Mucosa of descending colon (tissue), 3 donors: ENCODE measurements at regions not wholly inside any gene's neighbourhood (a gene's known extent, or its start where the extent isn't known, plus 50 kb on each side); places are given as distances from the start of the nearest gene placed in this dataset.
"Not testable (repeated sequence)": the region's sequence is repeated elsewhere in the genome, so short reads cannot be mapped to it uniquely, and the experiment has no call there.

ENCODE experiments used
- ATAC-seq: fragments of 200-7000 bp; cut with Tn5 transposase; one replicate; pipeline ENCODE4 v1.9.1; 2020; ENCODE audit warnings: mild to moderate bottlenecking, moderate library complexity
- DNase-seq, 3 donors: peaks; one replicate each; pipeline ENCODE4 v3.0.0-alpha.2; 2020
- H3K36me3 ChIP-seq: fragments of 200-600 bp; one replicate; pipeline ENCODE4 v1.8.0; 2021; ENCODE audit warnings: low read depth, mild to moderate bottlenecking
- H3K4me1 ChIP-seq: fragments of 200-600 bp; one replicate; pipeline ENCODE4 v1.8.0; 2021; ENCODE audit warnings: low read depth, mild to moderate bottlenecking
- H3K4me3 ChIP-seq: fragments of 200-600 bp; one replicate; pipeline ENCODE4 v1.8.0; 2021; ENCODE audit warnings: mild to moderate bottlenecking
- H3K9me3 ChIP-seq: fragments of 200-600 bp; one replicate; pipeline ENCODE4 v1.8.0; 2021; ENCODE audit warnings: mild to moderate bottlenecking
- intact Hi-C, 2 donors: fragments of 100-400 bp; cut with DNase I in 1 of 2; cut with micrococcal nuclease in 1 of 2; formaldehyde crosslinking; loops; one replicate each; pipeline versions ENCODE4 v1.11.0 to v1.11.1; 2022; cut with DNase I, micrococcal nuclease
- TF ChIP-seq, protein P1 (sequence below): fragments of 200-600 bp; IDR thresholded peaks from one replicate; pipeline ENCODE4 v1.8.0; 2022; ENCODE audit warnings: antibody characterized with exemption, mild to moderate bottlenecking
- donor health status: DM: no; HTN: no; CAD: no; lungs with moderate emphysema.
- donor health status: DM: no; HTN: no; CAD: no.
- donor health status: DM: no; HTN: yes; CAD: no.

DNA sequence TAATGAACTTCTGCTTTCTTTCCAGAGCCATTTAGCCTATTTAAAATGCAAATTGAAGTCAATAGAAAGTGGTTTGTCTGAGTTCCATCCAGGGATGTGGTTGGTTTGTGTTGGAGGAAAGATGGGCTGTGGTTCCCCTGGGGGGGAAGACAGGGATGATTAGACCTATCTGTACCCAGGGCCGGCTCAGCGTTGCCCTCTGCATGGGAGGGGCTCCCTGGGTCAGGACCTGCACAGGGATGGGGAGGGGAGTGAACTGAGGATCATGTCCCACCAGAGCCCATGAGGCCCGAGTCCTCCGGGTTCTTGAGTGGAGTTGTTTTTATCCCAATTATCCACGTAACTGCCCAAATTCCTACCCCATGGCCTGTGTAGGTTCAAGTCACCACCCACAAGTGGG is 76.9 kb upstream of the SFSWAP start:
- DNase-seq (no peak), ATAC-seq (no peak)
- TF ChIP-seq, protein P1, sequence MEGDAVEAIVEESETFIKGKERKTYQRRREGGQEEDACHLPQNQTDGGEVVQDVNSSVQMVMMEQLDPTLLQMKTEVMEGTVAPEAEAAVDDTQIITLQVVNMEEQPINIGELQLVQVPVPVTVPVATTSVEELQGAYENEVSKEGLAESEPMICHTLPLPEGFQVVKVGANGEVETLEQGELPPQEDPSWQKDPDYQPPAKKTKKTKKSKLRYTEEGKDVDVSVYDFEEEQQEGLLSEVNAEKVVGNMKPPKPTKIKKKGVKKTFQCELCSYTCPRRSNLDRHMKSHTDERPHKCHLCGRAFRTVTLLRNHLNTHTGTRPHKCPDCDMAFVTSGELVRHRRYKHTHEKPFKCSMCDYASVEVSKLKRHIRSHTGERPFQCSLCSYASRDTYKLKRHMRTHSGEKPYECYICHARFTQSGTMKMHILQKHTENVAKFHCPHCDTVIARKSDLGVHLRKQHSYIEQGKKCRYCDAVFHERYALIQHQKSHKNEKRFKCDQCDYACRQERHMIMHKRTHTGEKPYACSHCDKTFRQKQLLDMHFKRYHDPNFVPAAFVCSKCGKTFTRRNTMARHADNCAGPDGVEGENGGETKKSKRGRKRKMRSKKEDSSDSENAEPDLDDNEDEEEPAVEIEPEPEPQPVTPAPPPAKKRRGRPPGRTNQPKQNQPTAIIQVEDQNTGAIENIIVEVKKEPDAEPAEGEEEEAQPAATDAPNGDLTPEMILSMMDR: no peak
- H3K36me3 ChIP-seq: no peaks in the 10 kb centered on the region
- intact Hi-C loops: no loop called here
- no peaks in the 10 kb centered on the region for H3K9me3 ChIP-seq
- H3K4me3 ChIP-seq: no peak overlapping the region
- H3K4me1 ChIP-seq: no peaks in the 10 kb centered on the region

DNA sequence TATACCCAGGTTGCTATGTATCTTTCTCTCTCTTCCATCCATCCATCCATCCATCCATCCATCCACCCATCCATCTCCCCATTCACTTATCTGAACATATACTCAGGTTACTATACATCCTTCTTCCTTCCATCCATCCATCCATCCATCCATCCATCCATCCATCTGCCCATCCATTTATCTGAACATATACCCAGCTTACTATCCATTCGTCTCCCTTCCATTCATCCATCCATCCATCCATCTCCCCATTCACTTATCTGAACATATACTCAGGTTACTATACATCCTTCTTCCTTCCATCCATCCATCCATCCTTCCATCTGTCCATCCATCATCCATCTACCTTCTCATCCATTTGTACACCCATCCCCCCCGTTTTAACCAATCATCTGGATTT is 75.9 kb upstream of the SFSWAP start:
- H3K36me3 ChIP-seq, H3K9me3 ChIP-seq, DNase-seq, H3K4me1 ChIP-seq, H3K4me3 ChIP-seq, intact Hi-C loops, ATAC-seq: not testable (repeated sequence)

DNA sequence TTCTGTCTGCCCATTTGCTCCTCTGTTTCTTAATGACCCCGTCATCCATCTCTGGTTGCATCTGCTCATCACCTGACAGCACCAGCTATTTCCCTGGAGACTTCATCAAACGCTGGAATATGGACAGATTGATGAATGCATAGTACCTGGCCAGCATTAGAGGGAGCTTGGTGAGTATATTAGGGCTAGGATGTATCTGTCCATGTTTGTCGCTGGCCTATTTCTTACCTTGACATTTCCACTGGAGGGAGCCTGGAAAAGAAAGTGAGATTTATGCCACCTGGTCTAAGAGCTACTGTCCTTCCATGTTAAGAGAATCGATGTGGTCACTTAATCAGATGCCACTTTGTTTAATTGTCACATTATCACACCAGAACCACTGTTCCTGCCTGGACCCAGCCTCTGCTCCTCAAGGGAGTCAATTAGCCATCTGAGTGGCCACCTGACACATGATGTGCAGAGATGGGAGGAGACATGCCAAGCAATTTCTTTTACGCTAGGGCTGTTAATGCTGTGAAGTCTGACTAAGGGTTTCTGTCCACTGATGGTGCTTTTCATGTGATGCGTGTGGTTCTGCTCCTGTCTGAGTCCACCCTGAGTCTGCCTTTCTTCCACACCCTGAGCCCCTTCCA is 75.3 kb upstream of the SFSWAP start:
- intact Hi-C loops: no loop called here
- Histone ChIP-seq H3K36me3 (no peaks in the 10 kb centered on the region), H3K4me3 (no peak overlapping the region), H3K9me3 (no peaks in the 10 kb centered on the region), H3K4me1 (no peaks in the 10 kb centered on the region)
- TF ChIP-seq, protein P1: no peak
- ATAC-seq (no peak), DNase-seq (no peak)

DNA sequence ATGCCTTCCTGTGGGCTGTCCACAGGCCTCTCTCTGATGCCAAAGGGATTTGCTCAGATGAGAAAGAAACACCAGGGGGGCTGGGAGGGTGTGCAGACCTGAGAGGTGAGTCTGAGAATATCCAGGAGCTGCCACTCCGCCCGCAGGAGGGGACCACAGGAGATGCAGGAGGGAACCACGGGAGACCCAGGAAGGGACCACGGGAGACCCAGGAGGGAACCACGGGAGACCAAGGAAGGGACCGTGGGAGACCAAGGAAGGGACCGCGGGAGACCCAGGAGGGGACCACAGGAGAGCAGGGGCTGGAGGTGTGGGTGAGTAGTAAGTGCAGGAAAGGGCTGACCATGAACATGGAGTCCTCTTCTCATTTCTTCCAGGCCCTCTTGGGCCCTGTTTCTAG is 74.6 kb upstream of the SFSWAP start:
- no peaks in the 10 kb centered on the region for H3K4me1 ChIP-seq
- ATAC-seq (no peak), DNase-seq (no peak)
- TF ChIP-seq, protein P1: no peak
- H3K4me3 ChIP-seq: no peak overlapping the region
- intact Hi-C loops: no loop called here
- no peaks in the 10 kb centered on the region for H3K9me3 ChIP-seq
- no peaks in the 10 kb centered on the region for H3K36me3 ChIP-seq

DNA sequence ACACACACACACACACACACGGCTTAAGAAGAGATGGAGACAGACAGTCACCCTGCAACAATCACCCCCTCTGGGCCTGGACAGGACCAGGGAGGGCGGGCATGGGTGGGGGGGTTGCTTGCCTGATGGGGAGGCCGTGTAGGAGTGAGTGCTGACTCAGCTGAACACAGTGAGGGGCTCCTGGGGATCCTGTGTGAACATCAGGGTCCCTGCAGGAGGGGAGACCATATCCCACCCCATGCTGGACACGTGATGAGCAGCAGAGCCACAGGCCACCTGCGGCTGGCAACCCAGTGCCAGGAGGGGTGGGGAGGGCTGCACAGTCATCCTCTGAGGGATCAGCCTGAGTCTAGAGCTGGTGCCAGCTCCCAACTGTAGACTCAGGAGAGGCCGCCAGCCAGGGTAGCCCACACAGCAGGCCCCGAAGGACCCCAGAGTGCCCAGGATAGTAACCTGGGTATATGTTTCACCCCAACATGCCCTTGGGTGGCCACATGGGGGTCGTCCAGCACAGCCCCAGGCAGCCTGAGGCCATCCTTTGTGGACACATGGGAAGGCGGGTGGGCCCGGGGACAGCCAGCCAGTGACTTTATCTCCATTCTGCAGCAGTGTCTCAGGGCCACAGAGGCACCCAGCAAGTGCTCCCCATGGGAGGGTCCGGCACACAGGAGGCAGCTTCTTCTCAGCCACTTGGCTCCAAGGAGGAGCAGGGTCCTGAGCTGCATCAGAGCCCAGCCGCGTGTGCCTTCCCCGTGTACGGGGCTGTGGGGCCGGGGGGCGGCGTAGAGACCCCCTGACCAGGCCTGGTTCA is 73.7 kb upstream of the SFSWAP start:
- TF ChIP-seq, protein P1: no peak
- ATAC-seq: no peak

DNA sequence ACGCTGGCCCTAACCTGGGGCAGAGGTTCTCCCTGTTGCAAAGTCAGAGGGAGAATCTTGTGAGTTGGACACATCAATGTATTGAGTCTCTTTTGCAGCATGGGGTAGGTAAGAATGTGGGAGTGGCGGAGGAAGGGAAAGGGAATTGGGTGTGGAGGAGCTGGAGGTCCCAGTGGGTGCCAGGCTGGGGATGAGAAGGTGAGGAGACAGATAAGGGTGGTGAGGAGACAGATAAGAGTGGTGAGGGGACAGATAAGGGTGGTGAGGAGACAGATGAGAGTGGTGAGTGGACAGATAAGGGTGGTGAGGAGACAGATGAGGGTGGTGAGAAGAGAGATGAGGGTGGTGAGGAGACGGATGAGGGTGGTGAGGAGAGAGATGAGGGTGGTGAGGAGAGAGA is 72.9 kb upstream of the SFSWAP start:
- DNase-seq: no peak
- TF ChIP-seq, protein P1: no peak
- no peak overlapping the region for H3K4me3 ChIP-seq
- ATAC-seq: no peak
- H3K36me3 ChIP-seq: no peaks in the 10 kb centered on the region
- no peaks in the 10 kb centered on the region for H3K9me3 ChIP-seq
- intact Hi-C loops: no loop called here
- no peaks in the 10 kb centered on the region for H3K4me1 ChIP-seq

More for the DNA sequence above, 73.7 kb upstream of the SFSWAP start:
- Histone ChIP-seq H3K36me3 (no peaks in the 10 kb centered on the region), H3K4me1 (no peaks in the 10 kb centered on the region), H3K4me3 (no peak overlapping the region), H3K9me3 (no peaks in the 10 kb centered on the region)
- intact Hi-C loops: no loop called here
- DNase-seq: no peak
